GM18868 (cell line): ENCODE measurements at regions not wholly inside any gene's neighbourhood (a gene's known extent, or its start where the extent isn't known, plus 50 kb on each side); places are given as distances from the start of the nearest gene placed in this dataset.

ENCODE experiments used
- ATAC-seq: cut with Tn5 transposase; IDR thresholded peaks from one replicate; pipeline ENCODE4 v1.9.1; 2021; ENCODE audit warnings: mild to moderate bottlenecking, moderate library complexity; ENCODE audit not compliant: unreplicated experiment

DNA sequence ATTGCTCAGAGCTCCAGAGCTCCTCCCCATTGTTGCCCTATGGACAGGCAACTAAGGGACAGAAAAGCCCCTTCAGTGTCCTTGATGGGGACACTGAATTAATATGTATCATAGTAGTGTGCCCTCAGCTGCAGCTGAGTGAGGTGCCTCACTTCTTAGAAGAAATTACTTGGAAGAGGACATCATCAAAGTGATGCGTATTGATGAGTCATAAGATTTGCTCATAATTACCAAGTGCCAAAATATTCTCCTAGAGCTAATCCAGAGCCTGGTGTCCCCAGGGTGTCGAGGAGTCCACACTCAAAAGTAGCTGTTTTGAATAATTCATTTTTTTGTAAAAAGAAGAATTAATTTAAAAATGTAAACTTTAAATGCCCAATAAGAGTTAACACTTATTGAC, 200.7 kb upstream of the SEMA6D start:
- ATAC-seq: no peak

DNA sequence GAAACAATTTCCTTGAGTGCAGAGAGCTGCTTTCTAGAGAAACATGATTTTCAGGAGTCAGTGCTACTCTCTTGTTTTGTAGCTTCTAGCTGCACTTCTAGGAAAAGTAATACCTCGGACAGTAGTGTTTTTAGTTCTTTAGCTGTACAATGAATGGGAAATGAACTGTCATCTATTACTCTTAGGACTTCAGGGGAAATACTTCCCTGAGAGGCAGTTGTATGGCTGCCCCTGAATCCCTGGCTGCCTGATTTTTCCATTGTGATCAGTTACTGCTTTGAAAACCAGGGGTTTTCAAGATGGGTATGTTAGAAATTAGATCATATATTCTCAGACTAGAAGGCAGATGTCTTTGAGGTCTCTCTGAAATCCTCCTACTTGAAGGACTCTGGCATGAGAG, 200.3 kb upstream of the SEMA6D start:
- ATAC-seq: no peak

DNA sequence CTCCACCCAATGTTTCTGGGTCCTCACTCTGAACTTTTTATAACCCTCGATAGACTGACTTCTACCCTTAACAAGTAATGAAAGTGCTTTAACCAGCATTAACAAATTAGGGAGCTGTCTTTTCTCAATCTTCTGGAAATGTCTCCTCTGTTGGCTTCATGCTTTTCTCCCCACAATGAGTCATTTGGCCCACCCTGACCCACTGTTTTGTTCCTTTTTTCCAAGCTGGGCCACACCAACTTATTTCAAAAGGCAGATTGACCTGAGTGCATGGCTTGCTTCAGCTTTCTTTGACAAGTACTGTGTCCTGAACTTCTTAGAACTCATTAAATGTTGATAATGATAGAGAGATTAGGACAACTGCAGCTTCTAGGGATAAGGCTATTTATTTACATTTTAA, 199.6 kb upstream of the SEMA6D start:
- ATAC-seq: no peak

GRCh38 chr15:47523681-47524475, 193.4 kb upstream of the SEMA6D start:
- no peak for ATAC-seq

- no peak for ATAC-seq
These were observed 188.1 kb upstream of the SEMA6D start for GRCh38 chr15:47529241-47529640.

DNA sequence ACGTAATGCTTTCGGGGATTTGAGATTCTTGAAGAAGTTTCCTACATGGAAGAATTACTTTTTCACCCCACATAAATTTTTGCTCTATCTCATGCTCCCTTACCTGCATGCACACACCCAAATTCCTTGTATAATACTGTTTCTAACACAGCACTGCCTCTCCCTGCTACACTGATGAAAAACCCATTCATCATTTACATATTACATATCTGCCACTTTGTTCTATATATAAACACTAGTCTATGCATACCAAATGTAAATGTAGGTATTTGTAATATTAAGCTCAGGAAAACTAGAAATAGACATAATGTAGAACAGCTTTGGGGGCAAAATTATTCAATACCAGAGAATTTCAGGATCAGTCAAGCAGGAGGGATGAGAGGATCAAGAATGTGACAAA, 182.6 kb upstream of the SEMA6D start:
- no peak for ATAC-seq

GRCh38 chr15:47541562-47541961, 175.7 kb upstream of the SEMA6D start:
- no peak for ATAC-seq

DNA sequence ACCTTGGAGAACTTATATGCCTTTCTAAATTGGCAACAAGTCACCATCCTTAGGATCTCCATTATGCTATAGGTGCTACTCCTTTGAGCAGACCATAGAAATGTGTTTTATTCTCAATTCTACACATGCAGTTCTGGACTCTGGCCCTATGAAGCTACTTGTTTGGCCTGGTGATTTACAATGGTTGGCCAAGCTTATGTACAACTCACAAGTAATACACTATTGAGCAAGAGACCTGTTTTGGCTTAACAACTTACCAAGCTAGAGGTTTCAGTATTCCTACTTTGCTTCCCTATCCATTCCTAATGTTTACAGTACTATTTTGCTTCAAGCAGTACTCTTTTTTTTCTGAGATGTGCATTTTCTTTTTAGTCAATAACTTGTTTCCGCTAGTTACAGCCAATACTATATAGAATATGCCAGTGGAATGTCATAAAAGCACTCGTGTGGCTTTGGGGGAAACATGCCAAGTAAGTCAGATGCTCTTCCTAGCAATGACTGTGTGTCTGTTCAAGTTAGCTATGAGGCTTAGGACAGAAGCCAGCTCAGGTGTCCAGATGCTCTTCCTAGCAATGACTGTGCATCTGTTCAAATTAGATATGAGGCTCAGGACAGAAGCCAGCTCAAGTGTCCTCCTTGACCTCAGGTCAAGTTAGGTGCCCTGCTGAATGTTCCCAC, 174.9 kb upstream of the SEMA6D start:
- ATAC-seq: no peak

DNA sequence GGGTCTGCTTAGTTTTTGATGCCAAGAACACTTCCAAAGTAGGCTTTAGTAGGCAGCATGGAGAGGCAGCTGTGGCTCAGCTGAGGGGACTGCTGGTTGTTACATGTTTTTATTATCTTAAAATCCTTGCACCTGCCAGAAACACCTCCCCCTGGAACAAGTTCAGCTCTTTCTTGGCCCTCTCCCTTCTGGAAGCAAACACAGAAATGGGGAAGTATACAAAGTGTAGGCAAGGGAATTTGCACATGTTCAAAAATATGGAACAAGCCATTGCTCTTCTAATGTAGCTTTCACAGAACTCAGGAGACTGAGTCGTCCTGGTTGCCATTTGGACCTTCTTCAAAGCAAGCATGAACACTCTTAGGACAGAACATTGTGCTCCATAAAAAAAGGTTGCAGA, 169.1 kb upstream of the SEMA6D start:
- ATAC-seq: no peak

DNA sequence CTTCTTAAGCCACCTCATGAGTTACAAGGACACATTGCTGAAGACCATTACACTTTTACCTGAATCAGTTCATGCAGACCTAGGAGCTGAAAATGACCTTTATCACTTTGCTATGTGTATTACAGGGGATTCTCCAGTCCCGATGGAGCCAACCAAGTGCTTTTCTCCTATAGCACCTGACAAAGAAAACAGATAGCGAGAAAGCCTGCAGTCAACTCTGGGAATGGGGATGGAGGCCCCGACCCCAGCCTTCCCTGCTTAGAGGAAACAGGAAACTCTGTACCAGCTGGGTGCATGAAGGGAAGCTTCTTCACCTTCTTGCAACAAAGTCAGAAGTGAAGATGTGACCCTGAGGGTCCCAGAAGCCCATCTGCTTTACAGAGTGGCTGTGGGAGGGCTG, 168.3 kb upstream of the SEMA6D start:
- ATAC-seq: no peak

DNA sequence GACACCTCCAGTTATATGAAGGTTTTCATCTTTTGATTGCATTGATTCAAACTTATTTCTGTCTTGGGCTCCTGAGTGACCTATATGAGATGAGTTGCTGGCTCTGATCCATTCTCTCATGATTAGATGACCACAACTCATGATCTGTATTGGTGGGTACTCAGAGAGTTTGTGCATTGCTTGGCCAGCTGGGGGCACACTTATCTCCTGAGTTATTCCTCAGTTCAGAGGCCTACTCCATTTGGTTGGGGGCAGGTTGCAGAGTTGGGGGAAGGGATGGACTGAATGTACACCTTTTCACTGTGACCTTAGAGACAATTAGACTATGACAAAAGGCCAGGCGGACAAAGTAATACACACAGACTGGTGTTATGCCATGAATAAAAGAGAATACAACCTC, 166.2 kb upstream of the SEMA6D start:
- no peak for ATAC-seq

GRCh38 chr15:47551546-47551945, 165.8 kb upstream of the SEMA6D start:
- no peak for ATAC-seq

DNA sequence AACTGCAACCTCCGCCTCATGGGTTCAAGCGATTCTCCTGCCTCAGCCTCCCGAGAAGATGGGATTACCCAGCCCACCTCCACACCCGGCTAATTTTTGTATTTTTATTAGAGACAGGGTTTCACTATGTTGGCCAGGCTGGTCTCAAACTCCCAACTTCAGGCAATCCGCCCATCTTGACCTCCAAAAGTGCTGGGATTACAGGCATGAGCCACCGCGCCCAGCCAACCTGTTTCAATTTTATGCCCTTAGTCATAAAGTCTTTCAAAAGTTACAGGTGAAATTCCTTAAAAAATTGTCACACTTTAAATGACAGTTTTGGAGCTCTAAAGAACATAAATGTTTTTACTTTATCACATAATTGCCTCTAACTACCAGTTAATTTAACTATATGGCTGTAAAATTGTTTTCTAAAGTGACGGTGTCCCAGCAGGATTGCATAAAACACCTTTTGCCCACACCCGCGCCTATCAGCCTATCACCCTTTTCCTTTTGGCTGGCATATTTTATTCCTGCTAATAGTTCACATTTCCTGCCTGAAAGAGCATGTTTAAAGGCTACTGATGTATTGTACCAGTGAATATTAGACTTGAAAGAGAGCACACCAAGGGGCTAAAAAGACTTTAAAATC, 164.2 kb upstream of the SEMA6D start:
- no peak for ATAC-seq

DNA sequence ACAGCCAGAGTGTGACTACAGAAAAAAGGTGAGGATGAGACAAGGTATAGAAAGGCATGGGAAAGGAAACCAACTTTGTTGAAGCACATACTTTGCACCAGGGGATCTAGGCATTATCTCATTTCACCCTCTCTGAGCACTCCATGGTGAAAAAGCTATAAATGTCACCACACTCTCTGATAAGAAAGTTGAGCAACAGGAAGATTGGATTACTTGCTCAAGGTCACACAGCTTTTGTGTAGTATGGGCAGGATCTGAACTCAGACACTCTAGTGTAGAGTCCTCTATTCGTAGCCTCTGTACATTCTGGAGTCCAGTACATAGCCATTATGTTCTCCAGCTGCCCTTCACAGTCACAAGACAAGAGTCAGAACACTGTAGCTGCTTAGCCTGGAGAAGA, 163.4 kb upstream of the SEMA6D start:
- ATAC-seq: no peak

GRCh38 chr15:47561102-47561501, 156.2 kb upstream of the SEMA6D start:
- ATAC-seq: no peak

DNA sequence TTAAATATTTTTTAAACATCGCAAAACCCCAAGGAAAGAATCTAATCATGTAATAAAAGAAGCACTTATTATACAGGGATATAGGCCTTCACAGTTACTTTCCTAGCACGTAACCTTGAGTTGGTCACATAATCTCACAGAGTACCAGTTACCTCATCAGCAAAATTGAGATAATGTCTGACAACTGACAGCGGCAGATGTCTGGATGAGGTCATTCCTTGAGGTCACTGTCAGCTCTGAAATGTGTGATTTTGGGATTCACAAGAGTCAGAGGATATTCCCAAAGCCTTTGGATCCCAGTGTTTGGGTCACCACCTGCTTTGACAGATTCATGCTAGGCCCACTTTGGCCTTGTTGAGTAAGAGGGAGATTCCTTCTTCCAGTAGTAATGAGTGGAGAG, 151.4 kb upstream of the SEMA6D start:
- ATAC-seq: no peak

DNA sequence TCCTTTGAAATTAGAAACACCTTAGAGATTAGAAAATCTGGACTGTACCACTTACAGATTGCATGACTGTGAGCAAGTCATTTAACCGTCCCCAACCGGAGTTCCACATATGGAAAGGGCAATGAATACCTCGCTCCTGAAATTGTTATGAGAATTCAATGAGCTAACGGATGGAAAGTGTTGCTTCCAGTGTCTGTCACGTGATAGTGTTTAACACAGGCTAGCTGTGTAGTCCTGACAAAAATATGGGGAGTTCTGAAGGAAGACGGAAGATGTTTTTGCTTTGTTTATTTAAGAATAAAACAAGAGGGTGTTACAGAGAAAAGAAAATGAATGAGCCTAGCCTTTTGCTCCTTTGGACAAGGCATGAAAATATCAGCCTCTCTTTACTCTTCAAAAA, 150.7 kb upstream of the SEMA6D start:
- no peak for ATAC-seq

GRCh38 chr15:47568030-47568429, 149.3 kb upstream of the SEMA6D start:
- ATAC-seq: no peak

GRCh38 chr15:47570044-47570443, 147.3 kb upstream of the SEMA6D start:
- ATAC-seq: no peak

GRCh38 chr15:47570451-47570850, 146.9 kb upstream of the SEMA6D start:
- no peak for ATAC-seq

DNA sequence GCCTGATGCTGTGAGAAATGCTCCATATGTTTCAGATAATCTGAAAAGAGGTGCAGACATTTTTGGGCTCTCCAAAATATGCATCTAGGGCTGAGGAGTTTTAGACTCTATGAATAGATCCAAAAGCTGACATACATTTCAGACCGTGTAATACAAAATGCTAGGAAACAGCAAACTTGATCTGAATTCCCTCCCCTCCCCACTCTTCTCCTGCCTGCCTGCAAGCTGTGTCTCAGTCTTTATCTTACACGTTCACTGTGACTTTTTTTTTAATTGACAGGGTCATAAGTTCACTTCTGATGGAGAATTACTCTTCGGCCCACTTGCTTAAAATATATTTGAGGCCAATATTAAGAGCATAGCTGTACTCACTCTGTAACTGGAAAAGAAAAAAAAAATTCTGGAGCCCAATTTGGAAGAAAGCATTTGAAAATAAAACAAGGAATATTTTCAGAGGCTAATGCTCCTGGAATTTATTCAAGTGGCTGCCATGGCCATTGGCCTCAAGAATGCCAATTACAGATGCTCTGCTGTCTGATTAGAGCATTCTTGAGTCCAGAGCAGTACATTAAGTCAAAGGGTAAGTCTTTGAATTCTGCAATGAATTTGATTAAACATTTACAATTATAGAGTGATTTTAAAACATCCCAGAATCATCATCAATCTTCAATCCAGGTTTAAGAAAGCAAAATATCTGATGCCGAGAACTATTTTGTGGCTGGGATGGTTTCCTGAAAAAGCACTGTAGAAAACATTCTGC, 146.2 kb upstream of the SEMA6D start:
- no peak for ATAC-seq
